Prostate gland (tissue), 2 donors: ENCODE measurements at regions not wholly inside any gene's neighbourhood (a gene's known extent, or its start where the extent isn't known, plus 50 kb on each side); places are given as distances from the start of the nearest gene placed in this dataset.

Experiments used
- DNase-seq: peaks from one replicate; pipeline ENCODE4 v3.0.0-alpha.2; 2019; ENCODE audit warnings: low spot score
- H3K27ac ChIP-seq, 2 donors: fragments of 200-600 bp; sonication (generic); 2 replicates each; pipeline ENCODE4 v1.5.1; 2017 to 2019
- H3K27me3 ChIP-seq: fragments of 200-600 bp; sonication (generic); replicated peaks from 2 replicates; pipeline ENCODE4 v1.5.1; 2019; ENCODE audit not compliant: insufficient read depth
- H3K36me3 ChIP-seq, 2 donors: fragments of 200-600 bp; sonication (generic); 1 replicate in 1 of 2; 2 replicates in 1 of 2; pipeline versions ENCODE4 v1.5.1 to v1.8.1; 2017 to 2019
- H3K4me1 ChIP-seq: fragments of 200-600 bp; sonication (generic); replicated peaks from 2 replicates; pipeline ENCODE4 v1.5.1; 2019
- H3K4me3 ChIP-seq, 2 donors: fragments of 200-600 bp; sonication (generic); 2 replicates each; pipeline ENCODE4 v1.5.1; 2017 to 2019
- H3K9me3 ChIP-seq: fragments of 200-600 bp; sonication (generic); 2 replicates; pipeline ENCODE4 v1.5.1; 2017
- POLR2A ChIP-seq: fragments of 450-650 bp; IDR thresholded peaks from one replicate; pipeline ENCODE4 v1.6.1; 2016; ENCODE audit warnings: antibody characterized with exemption, mild to moderate bottlenecking
- POLR2AphosphoS5 ChIP-seq: sonication (generic); formaldehyde crosslinking; IDR thresholded peaks from one replicate; pipeline ENCODE4 v1.6.1; 2017; ENCODE audit warnings: antibody characterized with exemption
- WGBS: methylation state at CpG from one replicate; pipeline ENCODE4 v1.1.5; 2018; 5-methylcytosine and 5-hydroxymethylcytosine counted together
- intact Hi-C: fragments of 100-400 bp; cut with DNase I; formaldehyde crosslinking; loops from one replicate; pipeline ENCODE4 v1.14.2; 2022
- TF ChIP-seq, protein P1 (sequence below), 4 experiments: fragments of 200-600 bp in 2 of 4; fragments of 450-650 bp in 2 of 4; sonication (generic) in 2 of 4; IDR thresholded peaks; 1 replicate in 3 of 4; 2 replicates in 1 of 4; pipeline ENCODE4 v1.5.1; 2016 to 2019; ENCODE audit warnings: antibody characterized with exemption in 4 of 4, mild to moderate bottlenecking in 2 of 4, moderate library complexity in 2 of 4

DNA sequence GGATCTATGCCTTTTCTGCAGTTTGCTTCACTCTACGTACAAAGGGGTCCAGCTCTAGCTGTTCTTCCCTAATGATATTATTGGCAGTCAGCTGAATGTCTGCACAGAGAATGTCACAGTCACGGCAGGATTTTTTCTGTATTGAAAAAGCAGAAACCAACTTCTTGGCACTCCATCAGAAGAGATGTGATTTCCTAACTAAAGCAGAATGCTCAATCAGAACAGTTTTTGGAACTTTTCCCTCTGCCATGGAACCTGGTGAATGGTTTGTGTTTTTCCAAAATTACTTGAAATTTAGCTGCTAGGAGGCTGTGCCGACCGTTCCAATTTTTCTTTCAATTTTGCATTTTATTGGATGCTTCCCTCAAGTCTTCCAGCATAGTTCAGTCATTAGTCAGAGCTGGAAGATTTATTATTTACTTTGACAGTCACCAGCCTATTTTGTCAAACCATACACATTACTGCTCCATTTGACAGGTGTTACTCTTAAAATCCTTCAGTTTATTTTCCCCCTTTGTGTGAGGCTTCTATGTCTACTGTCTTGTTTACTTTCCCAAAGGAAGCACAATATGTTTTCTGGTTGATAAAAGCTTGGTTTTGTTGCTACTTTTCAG lies 259.6 kb upstream of the EPHA7 start:
- intact Hi-C loops, result no loop called here
- WGBS, result 6% methylated on average over 4 of the region's 4 CpGs
- DNase-seq, result no peak

DNA sequence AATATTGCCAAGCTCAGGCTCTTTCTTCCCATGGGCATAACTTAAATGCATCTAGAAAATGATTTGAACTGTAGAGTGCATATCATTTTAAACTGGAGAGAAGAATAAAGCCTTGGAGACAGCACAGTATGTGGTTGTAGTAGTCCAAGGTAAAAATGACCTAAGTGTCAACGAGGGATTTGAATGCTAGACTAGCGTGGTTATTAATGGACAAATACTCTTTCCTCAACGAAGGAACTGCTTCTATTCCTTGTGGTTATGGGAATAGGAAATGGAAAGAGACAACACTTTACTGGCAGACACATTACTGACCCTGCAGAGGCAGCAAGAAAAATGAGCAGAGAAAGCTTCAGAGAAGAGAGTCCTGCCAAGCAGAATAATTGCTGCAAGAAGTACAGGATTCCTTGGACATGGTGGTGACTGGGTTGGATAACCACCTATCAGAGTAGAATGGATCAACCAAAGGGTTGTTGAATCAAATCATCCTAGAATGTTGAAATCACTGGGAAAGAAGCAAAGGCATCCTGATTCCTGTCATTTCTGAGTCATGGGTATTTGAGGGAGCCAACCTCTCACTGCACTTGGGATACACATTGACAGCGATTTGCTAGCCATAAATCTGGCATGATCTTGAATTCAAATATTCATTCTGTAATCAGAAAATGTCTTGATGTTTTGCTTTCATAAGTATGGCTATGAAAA lies 258.1 kb upstream of the EPHA7 start:
- Histone ChIP-seq H3K9me3 (no peaks in the 10 kb centered on the region), H3K27ac (no peak overlapping the region), H3K4me3 (no peak overlapping the region), H3K27me3 (no peaks in the 10 kb centered on the region), H3K36me3 (no peaks in the 10 kb centered on the region), H3K4me1 (no peaks in the 10 kb centered on the region)
- 74% methylated on average over 4 of the region's 4 CpGs for WGBS
- TF ChIP-seq, protein P1, sequence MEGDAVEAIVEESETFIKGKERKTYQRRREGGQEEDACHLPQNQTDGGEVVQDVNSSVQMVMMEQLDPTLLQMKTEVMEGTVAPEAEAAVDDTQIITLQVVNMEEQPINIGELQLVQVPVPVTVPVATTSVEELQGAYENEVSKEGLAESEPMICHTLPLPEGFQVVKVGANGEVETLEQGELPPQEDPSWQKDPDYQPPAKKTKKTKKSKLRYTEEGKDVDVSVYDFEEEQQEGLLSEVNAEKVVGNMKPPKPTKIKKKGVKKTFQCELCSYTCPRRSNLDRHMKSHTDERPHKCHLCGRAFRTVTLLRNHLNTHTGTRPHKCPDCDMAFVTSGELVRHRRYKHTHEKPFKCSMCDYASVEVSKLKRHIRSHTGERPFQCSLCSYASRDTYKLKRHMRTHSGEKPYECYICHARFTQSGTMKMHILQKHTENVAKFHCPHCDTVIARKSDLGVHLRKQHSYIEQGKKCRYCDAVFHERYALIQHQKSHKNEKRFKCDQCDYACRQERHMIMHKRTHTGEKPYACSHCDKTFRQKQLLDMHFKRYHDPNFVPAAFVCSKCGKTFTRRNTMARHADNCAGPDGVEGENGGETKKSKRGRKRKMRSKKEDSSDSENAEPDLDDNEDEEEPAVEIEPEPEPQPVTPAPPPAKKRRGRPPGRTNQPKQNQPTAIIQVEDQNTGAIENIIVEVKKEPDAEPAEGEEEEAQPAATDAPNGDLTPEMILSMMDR (IDR thresholded peaks at IDR 0.05), result no peak
- TF ChIP-seq POLR2A (no peak), POLR2AphosphoS5 (no peak)
- intact Hi-C loops, result no loop called here
- DNase-seq, result no peak

More for the DNA sequence above, 259.6 kb upstream of the EPHA7 start:
- H3K4me1 ChIP-seq, result no peaks in the 10 kb centered on the region
- TF ChIP-seq POLR2A (no peak), POLR2AphosphoS5 (no peak)
- TF ChIP-seq, protein P1 (IDR thresholded peaks at IDR 0.05), result no peak
- H3K27ac ChIP-seq, result no peak overlapping the region
- no peaks in the 10 kb centered on the region for H3K36me3 ChIP-seq
- no peaks in the 10 kb centered on the region for H3K27me3 ChIP-seq
- no peaks in the 10 kb centered on the region for H3K9me3 ChIP-seq
- no peak overlapping the region for H3K4me3 ChIP-seq

DNA sequence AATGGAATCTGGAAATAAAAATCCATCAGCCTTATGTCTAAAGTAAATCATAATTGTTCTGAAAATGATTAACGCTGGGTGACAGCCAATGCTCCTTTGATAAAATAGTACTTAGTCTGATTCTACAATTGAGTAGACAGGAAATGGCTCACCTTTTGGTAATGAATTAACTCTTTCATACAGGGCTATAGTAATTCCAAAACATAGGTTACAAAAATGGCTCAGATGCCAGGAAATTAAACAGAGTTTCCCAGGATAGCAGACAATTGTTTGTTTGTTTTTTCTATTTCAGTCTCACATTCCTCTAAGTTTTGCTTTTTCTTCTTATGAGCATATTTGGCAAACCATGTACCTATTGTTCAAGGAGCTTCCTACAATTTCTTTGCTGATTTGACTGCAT lies 257.2 kb upstream of the EPHA7 start:
- TF ChIP-seq POLR2AphosphoS5 (no peak), POLR2A (no peak)
- TF ChIP-seq, protein P1 (IDR thresholded peaks at IDR 0.05), result no peak
- 74% methylated on average over 1 of the region's 1 CpG for WGBS
- DNase-seq, result no peak
- intact Hi-C loops, result no loop called here
- no peak overlapping the region for H3K27ac ChIP-seq
- no peaks in the 10 kb centered on the region for H3K36me3 ChIP-seq
- no peak overlapping the region for H3K4me3 ChIP-seq
- H3K9me3 ChIP-seq, result no peaks in the 10 kb centered on the region
- H3K4me1 ChIP-seq, result no peaks in the 10 kb centered on the region
- no peaks in the 10 kb centered on the region for H3K27me3 ChIP-seq

DNA sequence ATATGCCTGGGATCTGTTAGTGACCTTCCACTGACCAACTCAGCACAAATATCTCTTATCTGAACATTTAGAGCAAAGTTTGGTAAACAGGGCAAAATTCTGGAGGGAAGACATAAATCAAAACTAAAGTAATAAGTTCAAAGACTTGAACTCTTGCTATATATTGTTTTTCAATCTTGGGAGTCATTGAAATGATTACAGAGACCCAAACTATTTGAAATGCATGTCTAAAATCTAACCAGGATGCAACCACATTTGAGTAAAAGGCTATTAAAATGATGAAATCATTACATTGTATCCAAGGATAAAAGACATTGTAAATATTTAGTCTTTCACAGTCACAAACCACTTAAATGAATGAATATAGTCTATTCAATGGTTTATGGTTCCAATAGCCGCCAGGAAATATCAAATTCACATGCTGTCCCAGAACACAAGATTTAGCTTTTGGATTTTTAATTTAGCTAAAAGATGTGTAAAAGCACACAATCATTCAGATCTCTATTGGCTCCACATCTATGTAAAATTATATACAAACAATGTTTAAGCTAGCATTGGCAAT lies 256.6 kb upstream of the EPHA7 start:
- intact Hi-C loops, result no loop called here
- Histone ChIP-seq H3K9me3 (no peaks in the 10 kb centered on the region), H3K4me3 (no peak overlapping the region), H3K27me3 (no peaks in the 10 kb centered on the region), H3K36me3 (no peaks in the 10 kb centered on the region), H3K27ac (no peak overlapping the region), H3K4me1 (no peaks in the 10 kb centered on the region)
- 44% methylated on average over 1 of the region's 1 CpG for WGBS
- no peak for DNase-seq
- TF ChIP-seq, protein P1 (IDR thresholded peaks at IDR 0.05), result no peak
- TF ChIP-seq POLR2AphosphoS5 (no peak), POLR2A (no peak)

DNA sequence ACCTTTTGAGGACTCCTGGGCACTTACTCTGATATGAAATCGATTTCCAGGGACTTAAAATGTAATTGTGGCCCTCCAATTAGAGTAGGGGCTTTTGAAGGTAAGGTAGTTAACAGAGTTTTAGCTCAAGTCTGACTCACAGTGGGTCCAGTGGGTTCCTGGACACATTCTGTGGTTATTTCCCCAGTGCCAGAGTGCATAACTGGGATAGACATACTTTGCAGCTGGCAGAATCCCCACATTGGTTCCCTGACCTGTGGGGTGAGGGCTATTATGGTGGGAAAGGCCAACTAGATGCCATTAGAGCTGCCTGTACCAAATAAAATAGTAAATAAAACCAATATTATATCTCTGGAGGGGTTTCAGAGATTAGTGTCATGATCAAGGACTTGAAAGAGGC lies 243.8 kb upstream of the EPHA7 start:
- 87% methylated on average over 1 of the region's 1 CpG for WGBS
- intact Hi-C loops, result no loop called here
- Histone ChIP-seq H3K4me1 (no peaks in the 10 kb centered on the region), H3K4me3 (no peak overlapping the region), H3K27me3 (no peaks in the 10 kb centered on the region), H3K9me3 (no peaks in the 10 kb centered on the region), H3K27ac (no peak overlapping the region), H3K36me3 (no peaks in the 10 kb centered on the region)
- DNase-seq, result no peak
- TF ChIP-seq POLR2A (no peak), POLR2AphosphoS5 (no peak)
- TF ChIP-seq, protein P1 (IDR thresholded peaks at IDR 0.05), result no peak
